ENCODE measurements at regions not wholly inside any gene's neighbourhood (a gene's known extent, or its start where the extent isn't known, plus 50 kb on each side); places are given as distances from the start of the nearest gene placed in this dataset.

- Histone ChIP-seq H3K4me2 (ENCODE audit: extremely low read depth, insufficient read depth, low read length) (no peak overlapping the region), H3K9ac (ENCODE audit: insufficient read depth, low read length) (no peak overlapping the region), H3K36me3 (ENCODE audit: control insufficient read depth, insufficient read depth, low read length) (no peaks in the 10 kb centered on the region), H3K4me1 (ENCODE audit: control insufficient read depth, extremely low read depth, insufficient read depth, low read length) (peaks cover 2% of the 10 kb centered on the region), H2AFZ (ENCODE audit: low read length) (no peak overlapping the region), H3K27me3 (ENCODE audit: control insufficient read depth, insufficient read depth, low read length) (no peaks in the 10 kb centered on the region), H3K79me2 (ENCODE audit: control insufficient read depth, insufficient read depth, low read length) (no peaks in the 10 kb centered on the region), H4K20me1 (ENCODE audit: control insufficient read depth, extremely low read depth, insufficient read depth, low read length) (no peaks in the 10 kb centered on the region), H3K4me3 (replicated peaks in 1 of 4; ENCODE audit: control extremely low read depth in 1 of 4, insufficient read depth in 1 of 4, low read depth in 3 of 4, low read length in 4 of 4) (no peak overlapping the region), H3K27ac (ENCODE audit: insufficient read depth, low read length) (no peak overlapping the region), H3K9me3 (ENCODE audit: control insufficient read depth, insufficient read depth, low read depth, low read length) (no peaks in the 10 kb centered on the region)
- TF ChIP-seq EZH2 (IDR thresholded peaks at IDR 0.05; ENCODE audit: low read length, missing control alignments) = no peak
- TF ChIP-seq CTCF (conservative IDR thresholded peaks at IDR 0.05 in 1 of 2, IDR thresholded peaks at IDR 0.05 in 1 of 2; ENCODE audit: low read depth in 1 of 2, low read length in 2 of 2) = no peak
- DNase-seq (ENCODE audit: low read depth in 2 of 2) = peak in 1 of 2 donors; percentile 66
These were observed 672.8 kb downstream of the LMO4 start for GRCh38 chr1:88001460-88001859.

- Histone ChIP-seq H3K4me3 (replicated peaks in 1 of 4; ENCODE audit: control extremely low read depth in 1 of 4, insufficient read depth in 1 of 4, low read depth in 3 of 4, low read length in 4 of 4) (no peak overlapping the region), H3K4me2 (ENCODE audit: extremely low read depth, insufficient read depth, low read length) (no peak overlapping the region), H3K9me3 (ENCODE audit: control insufficient read depth, insufficient read depth, low read depth, low read length) (no peaks in the 10 kb centered on the region), H3K27me3 (ENCODE audit: control insufficient read depth, insufficient read depth, low read length) (no peaks in the 10 kb centered on the region), H4K20me1 (ENCODE audit: control insufficient read depth, extremely low read depth, insufficient read depth, low read length) (no peaks in the 10 kb centered on the region), H3K4me1 (ENCODE audit: control insufficient read depth, extremely low read depth, insufficient read depth, low read length) (peaks cover 2% of the 10 kb centered on the region), H3K9ac (ENCODE audit: insufficient read depth, low read length) (no peak overlapping the region), H2AFZ (ENCODE audit: low read length) (no peak overlapping the region), H3K27ac (ENCODE audit: insufficient read depth, low read length) (no peak overlapping the region), H3K79me2 (ENCODE audit: control insufficient read depth, insufficient read depth, low read length) (no peaks in the 10 kb centered on the region), H3K36me3 (ENCODE audit: control insufficient read depth, insufficient read depth, low read length) (no peaks in the 10 kb centered on the region)
- DNase-seq (ENCODE audit: low read depth in 2 of 2) = no peak
- TF ChIP-seq EZH2 (IDR thresholded peaks at IDR 0.05; ENCODE audit: low read length, missing control alignments) (no peak), CTCF (conservative IDR thresholded peaks at IDR 0.05 in 1 of 2, IDR thresholded peaks at IDR 0.05 in 1 of 2; ENCODE audit: low read depth in 1 of 2, low read length in 2 of 2) (no peak)
These were observed 674.6 kb downstream of the LMO4 start for GRCh38 chr1:88003255-88003654.

GRCh38 chr1:88009916-88010315 lies 674.2 kb upstream of the PKN2 start:
- DNase-seq (ENCODE audit: low read depth in 2 of 2) = no peak
- Histone ChIP-seq H3K36me3 (ENCODE audit: control insufficient read depth, insufficient read depth, low read length) (no peaks in the 10 kb centered on the region), H2AFZ (ENCODE audit: low read length) (no peak overlapping the region), H3K9me3 (ENCODE audit: control insufficient read depth, insufficient read depth, low read depth, low read length) (no peaks in the 10 kb centered on the region), H3K79me2 (ENCODE audit: control insufficient read depth, insufficient read depth, low read length) (no peaks in the 10 kb centered on the region), H3K4me2 (ENCODE audit: extremely low read depth, insufficient read depth, low read length) (no peak overlapping the region), H3K4me1 (ENCODE audit: control insufficient read depth, extremely low read depth, insufficient read depth, low read length) (no peaks in the 10 kb centered on the region), H3K4me3 (replicated peaks in 1 of 4; ENCODE audit: control extremely low read depth in 1 of 4, insufficient read depth in 1 of 4, low read depth in 3 of 4, low read length in 4 of 4) (no peak overlapping the region), H4K20me1 (ENCODE audit: control insufficient read depth, extremely low read depth, insufficient read depth, low read length) (no peaks in the 10 kb centered on the region), H3K27ac (ENCODE audit: insufficient read depth, low read length) (no peak overlapping the region), H3K27me3 (ENCODE audit: control insufficient read depth, insufficient read depth, low read length) (no peaks in the 10 kb centered on the region), H3K9ac (ENCODE audit: insufficient read depth, low read length) (no peak overlapping the region)
- no peak for TF ChIP-seq CTCF (conservative IDR thresholded peaks at IDR 0.05 in 1 of 2, IDR thresholded peaks at IDR 0.05 in 1 of 2; ENCODE audit: low read depth in 1 of 2, low read length in 2 of 2)
- no peak for TF ChIP-seq EZH2 (IDR thresholded peaks at IDR 0.05; ENCODE audit: low read length, missing control alignments)

Data from fibroblast of lung (primary cell).